ENCODE measurements at regions not wholly inside any gene's neighbourhood (a gene's known extent, or its start where the extent isn't known, plus 50 kb on each side); places are given as distances from the start of the nearest gene placed in this dataset.

DNA sequence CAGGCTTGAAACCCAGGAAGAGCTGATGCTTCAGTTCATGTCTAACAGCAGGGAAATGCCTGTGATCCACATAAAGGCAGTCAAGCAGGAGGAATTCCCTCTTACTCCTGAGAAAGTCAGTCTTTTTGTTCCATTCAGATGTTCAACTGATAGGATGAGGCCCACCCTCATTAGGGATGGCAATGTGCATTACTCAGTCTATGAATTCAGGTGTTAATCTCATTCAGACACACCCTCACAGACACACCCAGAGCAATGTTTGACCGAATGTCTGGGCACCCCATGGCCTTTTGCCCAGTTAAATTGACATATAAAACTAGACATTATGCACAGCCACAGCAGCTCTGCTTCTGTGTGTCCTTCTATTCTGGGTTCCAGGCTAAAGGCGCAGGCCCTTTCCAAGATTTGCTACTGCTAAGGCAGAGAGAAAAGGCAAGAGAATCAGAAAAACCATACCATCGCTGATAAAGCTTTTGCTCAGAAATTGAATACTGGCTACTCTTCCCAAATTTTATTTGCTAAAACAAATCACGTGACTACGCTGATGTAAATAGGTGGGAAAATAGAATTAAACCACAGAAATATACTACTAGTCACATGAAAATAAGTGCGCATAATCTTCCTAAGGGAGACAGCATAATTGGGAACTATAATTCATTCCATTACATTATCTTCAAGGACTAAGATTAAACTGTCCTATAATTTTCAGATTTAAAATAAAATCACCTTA is 625.0 kb upstream of the MAN1A1 start:
- ChIA-PET POLR2A (no interaction called here), CTCF (interaction anchor here (0.9 kb wide), 1 partner anchor 845 kb away, joined by 3 read pairs; no protein-coding TSS in a partner anchor)
- TF ChIP-seq, protein P1, sequence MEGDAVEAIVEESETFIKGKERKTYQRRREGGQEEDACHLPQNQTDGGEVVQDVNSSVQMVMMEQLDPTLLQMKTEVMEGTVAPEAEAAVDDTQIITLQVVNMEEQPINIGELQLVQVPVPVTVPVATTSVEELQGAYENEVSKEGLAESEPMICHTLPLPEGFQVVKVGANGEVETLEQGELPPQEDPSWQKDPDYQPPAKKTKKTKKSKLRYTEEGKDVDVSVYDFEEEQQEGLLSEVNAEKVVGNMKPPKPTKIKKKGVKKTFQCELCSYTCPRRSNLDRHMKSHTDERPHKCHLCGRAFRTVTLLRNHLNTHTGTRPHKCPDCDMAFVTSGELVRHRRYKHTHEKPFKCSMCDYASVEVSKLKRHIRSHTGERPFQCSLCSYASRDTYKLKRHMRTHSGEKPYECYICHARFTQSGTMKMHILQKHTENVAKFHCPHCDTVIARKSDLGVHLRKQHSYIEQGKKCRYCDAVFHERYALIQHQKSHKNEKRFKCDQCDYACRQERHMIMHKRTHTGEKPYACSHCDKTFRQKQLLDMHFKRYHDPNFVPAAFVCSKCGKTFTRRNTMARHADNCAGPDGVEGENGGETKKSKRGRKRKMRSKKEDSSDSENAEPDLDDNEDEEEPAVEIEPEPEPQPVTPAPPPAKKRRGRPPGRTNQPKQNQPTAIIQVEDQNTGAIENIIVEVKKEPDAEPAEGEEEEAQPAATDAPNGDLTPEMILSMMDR (IDR thresholded peaks at IDR 0.05; ENCODE audit: control extremely low read depth, extremely low read depth, low read depth, missing control alignments): no peak
- no peak for DNase-seq (ENCODE audit: extremely low spot score)

DNA sequence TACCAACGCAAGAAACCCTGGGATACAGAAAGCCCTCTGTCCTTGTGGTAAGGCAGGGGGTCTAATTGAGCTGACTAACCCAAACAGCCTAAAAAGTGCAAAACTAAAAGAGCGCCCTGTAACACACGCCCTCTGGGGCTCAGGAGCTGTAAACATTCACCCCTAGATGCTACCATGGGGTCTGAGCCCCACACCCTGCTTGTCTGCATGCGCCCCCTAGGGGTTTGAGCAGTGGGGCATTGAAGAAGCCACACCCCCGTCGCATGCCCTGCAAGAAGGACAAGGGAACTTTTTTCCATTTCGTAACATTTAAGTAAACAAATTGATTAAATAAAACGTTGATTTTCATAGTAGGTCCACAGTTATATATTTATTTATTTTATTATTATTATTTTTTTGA is 616.9 kb upstream of the MAN1A1 start:
- peak; percentile 10 for DNase-seq (ENCODE audit: extremely low spot score)
- TF ChIP-seq, protein P1 (IDR thresholded peaks at IDR 0.05; ENCODE audit: control extremely low read depth, extremely low read depth, low read depth, missing control alignments): peak; percentile 24
- POLR2A ChIA-PET: no interaction called here
- CTCF ChIA-PET: interaction anchor here (1.3 kb wide), 1 partner anchor 12 kb away, joined by 4 read pairs; no protein-coding TSS in a partner anchor

DNA sequence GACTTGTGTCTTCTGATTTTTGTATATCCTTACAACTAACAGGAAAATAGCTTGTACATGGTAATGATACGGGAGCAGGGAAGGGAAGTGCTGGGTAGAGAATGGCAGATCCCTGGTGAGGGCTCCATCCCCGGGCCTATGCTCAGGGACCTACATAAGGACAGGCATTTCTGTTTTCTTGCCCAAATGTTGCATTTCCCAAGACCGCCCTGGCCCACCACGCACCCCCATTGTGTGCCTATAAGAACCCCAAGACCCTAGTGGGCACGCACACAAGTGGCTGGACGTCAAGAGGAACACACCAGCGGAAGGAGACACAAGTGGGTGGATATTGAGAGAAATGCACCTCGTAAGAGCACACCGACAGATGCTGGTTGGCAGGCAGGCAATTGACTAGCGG is 616.3 kb upstream of the MAN1A1 start:
- TF ChIP-seq, protein P1 (IDR thresholded peaks at IDR 0.05; ENCODE audit: control extremely low read depth, extremely low read depth, low read depth, missing control alignments): no peak
- ChIA-PET CTCF (interaction anchor here (1.3 kb wide), 1 partner anchor 13 kb away, joined by 4 read pairs; no protein-coding TSS in a partner anchor), POLR2A (no interaction called here)
- no peak for DNase-seq (ENCODE audit: extremely low spot score)

DNA sequence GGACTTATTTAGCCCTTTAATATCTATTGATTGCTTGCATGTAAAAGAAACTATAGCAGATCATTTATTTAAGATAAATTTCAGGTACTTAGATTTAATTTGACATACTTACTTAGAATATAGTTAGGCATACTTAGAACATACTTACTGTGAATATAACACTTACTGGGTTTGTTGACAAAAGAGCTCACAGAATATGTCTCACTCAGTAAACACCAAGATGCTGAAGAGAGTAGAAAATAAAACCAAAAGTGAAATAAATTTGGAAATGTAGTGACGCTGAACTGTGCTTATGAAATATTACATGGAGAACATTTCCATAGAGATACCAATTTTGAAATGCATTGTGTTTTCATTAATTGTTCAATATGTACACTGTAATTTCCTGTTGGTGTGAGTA is 615.4 kb upstream of the MAN1A1 start:
- TF ChIP-seq, protein P1 (IDR thresholded peaks at IDR 0.05; ENCODE audit: control extremely low read depth, extremely low read depth, low read depth, missing control alignments): no peak
- CTCF ChIA-PET: no interaction called here
- POLR2A ChIA-PET: no interaction called here
- no peak for DNase-seq (ENCODE audit: extremely low spot score)

DNA sequence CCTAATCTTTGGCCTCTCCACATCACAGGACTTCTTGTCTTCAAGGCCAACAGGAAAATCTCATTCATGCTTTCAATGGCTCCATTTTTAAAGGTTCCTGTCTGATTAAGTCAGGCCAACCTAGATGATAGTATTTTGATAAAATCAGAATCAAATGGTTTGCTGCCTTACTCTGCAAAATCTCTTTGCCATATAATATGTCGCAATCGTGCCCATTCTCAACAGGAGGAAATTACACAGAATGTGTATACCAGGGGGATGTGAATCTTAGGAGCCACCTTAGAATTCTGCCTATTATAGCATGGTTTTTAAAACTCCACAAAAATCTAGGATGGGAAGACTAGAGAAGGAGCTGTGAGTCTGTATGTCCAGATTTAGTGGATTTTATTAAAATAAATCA is 612.9 kb upstream of the MAN1A1 start:
- ChIA-PET POLR2A (no interaction called here), CTCF (no interaction called here)
- TF ChIP-seq, protein P1 (IDR thresholded peaks at IDR 0.05; ENCODE audit: control extremely low read depth, extremely low read depth, low read depth, missing control alignments): no peak
- no peak for DNase-seq (ENCODE audit: extremely low spot score)

DNA sequence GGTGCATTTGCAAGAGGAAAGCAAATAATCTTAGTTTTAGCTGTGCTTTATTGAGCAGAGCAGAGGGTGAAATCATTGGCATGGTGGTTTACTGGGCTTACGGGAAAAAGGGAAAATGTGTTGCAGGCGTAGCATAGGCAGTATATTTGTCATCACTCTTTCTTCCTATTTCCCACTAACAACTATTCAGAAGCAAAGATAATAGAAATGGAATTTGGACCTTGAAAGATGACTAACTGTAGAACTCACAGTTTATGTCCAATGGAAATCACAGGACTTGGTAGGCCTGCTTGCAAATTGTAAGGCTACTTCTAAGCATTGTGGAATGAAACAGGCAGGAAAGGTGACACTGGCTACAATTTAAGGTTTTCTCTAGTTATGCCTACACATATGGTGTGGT is 611.9 kb upstream of the MAN1A1 start:
- POLR2A ChIA-PET: no interaction called here
- TF ChIP-seq, protein P1 (IDR thresholded peaks at IDR 0.05; ENCODE audit: control extremely low read depth, extremely low read depth, low read depth, missing control alignments): no peak
- DNase-seq (ENCODE audit: extremely low spot score): no peak
- CTCF ChIA-PET: no interaction called here

Measured in GM10248 (cell line).